Renal cortex interstitium (tissue), 11 donors: ENCODE measurements at regions not wholly inside any gene's neighbourhood (a gene's known extent, or its start where the extent isn't known, plus 50 kb on each side); places are given as distances from the start of the nearest gene placed in this dataset.

Experiments used
- DNase-seq, 11 donors: peaks; one replicate each; pipeline ENCODE4 v3.0.0-alpha.2; 2013; ENCODE audit warnings: low read depth in 9 of 11, low spot score in 4 of 11; ENCODE audit errors: extremely low read depth in 1 of 11

GRCh38 chr1:94736549-94736948 lies 83.6 kb upstream of the SLC44A3 start:
- DNase-seq = no peak

- no peak for DNase-seq
Observed at GRCh38 chr1:94736073-94736472, 84.1 kb upstream of the SLC44A3 start.

GRCh38 chr1:94734963-94735901 lies 84.9 kb upstream of the SLC44A3 start:
- DNase-seq = peak in 10 of 11 donors; percentile 33 to 85 (median 66)

- no peak for DNase-seq
Observed at GRCh38 chr1:94731891-94732290, 88.3 kb upstream of the SLC44A3 start.

- DNase-seq = no peak
Observed at GRCh38 chr1:94730450-94730849, 89.7 kb upstream of the SLC44A3 start.

- no peak for DNase-seq
Observed at GRCh38 chr1:94729267-94729666, 90.9 kb upstream of the SLC44A3 start.

GRCh38 chr1:94727846-94728715 lies 92.1 kb upstream of the SLC44A3 start:
- no peak for DNase-seq

- no peak for DNase-seq
Observed at GRCh38 chr1:94726981-94727685, 93.0 kb upstream of the SLC44A3 start.

GRCh38 chr1:94725566-94725965 lies 94.6 kb upstream of the SLC44A3 start:
- DNase-seq = no peak

GRCh38 chr1:94723894-94724293 lies 96.3 kb upstream of the SLC44A3 start:
- DNase-seq = no peak

- no peak for DNase-seq
Observed at GRCh38 chr1:94723463-94723862, 96.7 kb upstream of the SLC44A3 start.

GRCh38 chr1:94722181-94722580 lies 98.0 kb upstream of the SLC44A3 start:
- no peak for DNase-seq

GRCh38 chr1:94721240-94721639 lies 98.9 kb upstream of the SLC44A3 start:
- no peak for DNase-seq

- DNase-seq = no peak
Observed at GRCh38 chr1:94719926-94720793, 100.0 kb upstream of the SLC44A3 start.

- DNase-seq = no peak
Observed at GRCh38 chr1:94716965-94717364, 103.2 kb upstream of the SLC44A3 start.

GRCh38 chr1:94715321-94715720 lies 104.8 kb upstream of the SLC44A3 start:
- DNase-seq = no peak

- no peak for DNase-seq
Observed at GRCh38 chr1:94714552-94714951, 105.6 kb upstream of the SLC44A3 start.

- DNase-seq = no peak
Observed at GRCh38 chr1:94714152-94714551, 106.0 kb upstream of the SLC44A3 start.
